Heart left ventricle (tissue), 16 donors: ENCODE measurements at regions not wholly inside any gene's neighbourhood (a gene's known extent, or its start where the extent isn't known, plus 50 kb on each side); places are given as distances from the start of the nearest gene placed in this dataset.

Experiments used
- ATAC-seq, 4 donors: fragments of 200-7000 bp; cut with Tn5 transposase; one replicate each; pipeline ENCODE4 v1.9.1; 2020 to 2022; ENCODE audit warnings: moderate library complexity in 4 of 4, mild to moderate bottlenecking in 3 of 4, moderate number of reproducible peaks in 1 of 4
- DNase-seq, 5 donors: peaks; one replicate each; pipeline ENCODE4 v3.0.0-alpha.2; 2020
- H3K27ac ChIP-seq, 12 donors: fragments of 200-600 bp; sonication (generic) in 4 of 12; one replicate each; pipeline versions ENCODE4 v1.5.0 to v1.8.0; 2016 to 2022; ENCODE audit warnings: mild to moderate bottlenecking in 2 of 12
- H3K27me3 ChIP-seq, 9 donors: fragments of 200-600 bp; sonication (generic) in 2 of 9; one replicate each; pipeline versions ENCODE4 v1.5.1 to v1.8.0; 2016 to 2022; ENCODE audit warnings: mild to moderate bottlenecking in 3 of 9
- H3K36me3 ChIP-seq, 9 donors: fragments of 200-600 bp; sonication (generic) in 2 of 9; one replicate each; pipeline versions ENCODE4 v1.5.0 to v1.8.0; 2018 to 2022; ENCODE audit warnings: mild to moderate bottlenecking in 2 of 9
- H3K4me1 ChIP-seq, 12 donors: fragments of 200-600 bp; sonication (generic) in 4 of 12; one replicate each; pipeline versions ENCODE4 v1.5.0 to v1.8.0; 2016 to 2022; ENCODE audit warnings: mild to moderate bottlenecking in 3 of 12
- H3K4me3 ChIP-seq, 12 donors: fragments of 200-600 bp; sonication (generic) in 4 of 12; one replicate each; pipeline versions ENCODE4 v1.5.0 to v1.8.0; 2017 to 2022; ENCODE audit warnings: mild to moderate bottlenecking in 9 of 12, moderate library complexity in 4 of 12
- H3K9me3 ChIP-seq, 12 donors: fragments of 200-600 bp; sonication (generic) in 4 of 12; one replicate each; pipeline versions ENCODE4 v1.5.0 to v1.8.0; 2016 to 2022; ENCODE audit warnings: mild to moderate bottlenecking in 1 of 12
- POLR2A ChIP-seq, 2 donors: fragments of 450-650 bp; IDR thresholded peaks; one replicate each; pipeline ENCODE4 v1.6.1; 2017; ENCODE audit warnings: antibody characterized with exemption in 2 of 2, mild to moderate bottlenecking in 2 of 2, moderate library complexity in 2 of 2
- WGBS, 4 donors: extraction: QIAGEN DNeasy Blood & Tissue Kit in 2 of 4; methylation state at CpG; one replicate each; pipeline versions ENCODE4 v1.1.5 to v1.1.7; 2013 to 2018; 5-methylcytosine and 5-hydroxymethylcytosine counted together
- intact Hi-C, 10 donors: fragments of 100-400 bp; cut with DNase I; formaldehyde crosslinking; loops; one replicate each; pipeline versions ENCODE4 v1.11.1 to v1.14.2; 2022
- TF ChIP-seq, protein P1 (sequence below), 12 donors: fragments of 200-600 bp; sonication (generic) in 4 of 12; IDR thresholded peaks; one replicate each; pipeline versions ENCODE4 v1.5.0 to v1.8.0; 2018 to 2022; ENCODE audit warnings: antibody characterized with exemption in 12 of 12, mild to moderate bottlenecking in 5 of 12
- donor health status: ischemic (EF 13 %, LVEDD 7.1; RV severe dilation, severe dysfunction).
- donor health status: healthy with polysubstance abuse.
- donor health status: DM: no; HTN: yes; CAD: no.
- donor health status: DM: no; HTN: no; CAD: no.
- donor health status: ischemic (EF 25% LVEDD 6.9; RV normal size, moderate dysfunction).
- donor health status: ischemic (EF 25% LVEDD 5.7; RV mildly dilated, moderate dysfunction).
- donor health status: healthy.
- donor health status: DM: yes; HTN: yes; CAD: no.
- donor health status: ischemic (EF 35%, LVEDD 5.7; RV mildly dilated, moderate dysfunction).
- donor health status: nonischemic (EF 11% LVEDD 7.7; RV severe dilation, severe dysfunction).
- donor health status: DM: yes; HTN: yes; CAD: no.
- donor health status: PGD.
- donor health status: ischemic (EF 29% LVEDD 5.4; RV normal size, mild dysfunction).
- donor health status: nonischemic (EF 23%, LVEDD 6.1; RV moderate dilation, normal function).

DNA sequence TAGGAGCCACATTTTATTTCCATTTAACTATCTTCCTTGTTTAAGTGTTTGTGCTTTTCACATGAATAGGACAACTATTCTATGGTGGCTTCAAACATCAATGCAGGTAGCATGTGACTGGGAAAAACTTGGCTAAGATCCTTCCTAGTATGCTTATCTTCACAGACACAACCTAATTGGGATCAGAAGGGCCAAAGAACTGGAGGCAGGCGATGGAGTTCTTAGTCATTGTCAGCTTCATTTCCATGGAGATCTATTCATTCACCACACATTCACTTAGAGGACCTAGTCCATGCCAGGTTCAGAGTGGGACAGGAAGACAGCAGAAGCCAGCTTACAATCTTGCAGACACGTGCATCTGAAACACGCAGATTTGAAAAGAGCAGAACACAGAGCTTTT is 277.5 kb upstream of the PPP2R3A start:
- no peaks in the 10 kb centered on the region for H3K27me3 ChIP-seq
- DNase-seq: no peak
- no peaks in the 10 kb centered on the region for H3K36me3 ChIP-seq
- H3K9me3 ChIP-seq: peaks cover 0 to 6% (median 3%) of the 10 kb centered on the region in 12 donors
- intact Hi-C loops: no loop called here
- H3K4me3 ChIP-seq: no peak overlapping the region
- TF ChIP-seq, protein P1, sequence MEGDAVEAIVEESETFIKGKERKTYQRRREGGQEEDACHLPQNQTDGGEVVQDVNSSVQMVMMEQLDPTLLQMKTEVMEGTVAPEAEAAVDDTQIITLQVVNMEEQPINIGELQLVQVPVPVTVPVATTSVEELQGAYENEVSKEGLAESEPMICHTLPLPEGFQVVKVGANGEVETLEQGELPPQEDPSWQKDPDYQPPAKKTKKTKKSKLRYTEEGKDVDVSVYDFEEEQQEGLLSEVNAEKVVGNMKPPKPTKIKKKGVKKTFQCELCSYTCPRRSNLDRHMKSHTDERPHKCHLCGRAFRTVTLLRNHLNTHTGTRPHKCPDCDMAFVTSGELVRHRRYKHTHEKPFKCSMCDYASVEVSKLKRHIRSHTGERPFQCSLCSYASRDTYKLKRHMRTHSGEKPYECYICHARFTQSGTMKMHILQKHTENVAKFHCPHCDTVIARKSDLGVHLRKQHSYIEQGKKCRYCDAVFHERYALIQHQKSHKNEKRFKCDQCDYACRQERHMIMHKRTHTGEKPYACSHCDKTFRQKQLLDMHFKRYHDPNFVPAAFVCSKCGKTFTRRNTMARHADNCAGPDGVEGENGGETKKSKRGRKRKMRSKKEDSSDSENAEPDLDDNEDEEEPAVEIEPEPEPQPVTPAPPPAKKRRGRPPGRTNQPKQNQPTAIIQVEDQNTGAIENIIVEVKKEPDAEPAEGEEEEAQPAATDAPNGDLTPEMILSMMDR (IDR thresholded peaks at IDR 0.05): no peak
- no peak for TF ChIP-seq POLR2A (IDR thresholded peaks at IDR 0.05)
- no peak overlapping the region for H3K27ac ChIP-seq
- no peaks in the 10 kb centered on the region for H3K4me1 ChIP-seq
- ATAC-seq: no peak
- WGBS, 4 donors: 80 to 87% (median 86%) methylated on average over 3 of the region's 3 CpGs

DNA sequence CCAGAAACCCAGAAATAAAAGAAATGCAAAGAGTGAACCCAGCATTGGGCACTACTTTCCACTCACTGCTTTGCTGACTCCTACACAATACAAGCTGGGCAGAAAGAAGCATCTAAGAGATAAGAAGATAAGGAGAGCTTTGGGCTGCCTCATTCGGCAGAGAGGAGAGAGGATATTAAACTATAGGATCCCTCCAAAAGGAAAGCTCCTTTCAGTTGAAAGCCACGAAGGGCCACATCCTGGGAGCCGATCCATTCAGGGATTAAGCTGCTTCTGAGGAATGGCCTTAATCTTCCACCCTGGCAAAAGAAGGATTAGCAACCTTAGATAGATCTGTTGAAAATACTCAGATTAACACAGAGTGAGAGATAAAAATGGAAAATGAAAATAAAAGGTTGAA is 274.9 kb upstream of the PPP2R3A start:
- intact Hi-C loops: no loop called here
- ATAC-seq (no peak), DNase-seq (no peak)
- Histone ChIP-seq H3K4me1 (no peaks in the 10 kb centered on the region), H3K4me3 (no peak overlapping the region), H3K36me3 (no peaks in the 10 kb centered on the region), H3K9me3 (no peaks in the 10 kb centered on the region), H3K27me3 (no peaks in the 10 kb centered on the region), H3K27ac (no peak overlapping the region)
- WGBS, 4 donors: 45 to 59% (median 52%) methylated on average over 3 of the region's 3 CpGs
- TF ChIP-seq POLR2A (IDR thresholded peaks at IDR 0.05): no peak
- TF ChIP-seq, protein P1 (IDR thresholded peaks at IDR 0.05): no peak

DNA sequence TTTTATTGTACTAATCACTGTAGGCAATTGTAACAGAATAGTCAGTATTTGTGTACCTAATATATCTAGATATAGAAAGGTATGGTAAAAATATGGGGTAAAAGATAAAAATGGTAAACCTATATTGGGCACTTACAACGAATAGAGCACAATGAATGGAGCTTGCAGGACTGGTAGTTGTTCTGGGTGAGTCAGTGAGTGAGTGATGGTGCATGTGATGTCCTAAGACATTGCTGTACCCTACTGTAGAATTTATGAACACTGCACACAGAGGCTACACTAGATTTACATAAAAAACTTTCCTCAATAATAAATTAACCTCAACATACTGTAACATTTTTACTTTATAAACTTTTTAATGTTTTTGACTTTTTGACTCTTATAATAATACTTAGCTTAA is 274.3 kb upstream of the PPP2R3A start:
- 54 to 63% (median 61%) methylated on average over 1 of the region's 1 CpG for WGBS, 4 donors
- Histone ChIP-seq H3K9me3 (no peaks in the 10 kb centered on the region), H3K4me1 (no peaks in the 10 kb centered on the region), H3K36me3 (no peaks in the 10 kb centered on the region), H3K27me3 (no peaks in the 10 kb centered on the region), H3K4me3 (no peak overlapping the region), H3K27ac (no peak overlapping the region)
- ATAC-seq: no peak
- TF ChIP-seq, protein P1 (IDR thresholded peaks at IDR 0.05): no peak
- no peak for TF ChIP-seq POLR2A (IDR thresholded peaks at IDR 0.05)
- no peak for DNase-seq
- intact Hi-C loops: no loop called here

GRCh38 chr3:135694142-135694541 is 271.4 kb upstream of the PPP2R3A start:
- Histone ChIP-seq H3K27me3 (no peaks in the 10 kb centered on the region), H3K4me3 (no peak overlapping the region), H3K36me3 (no peaks in the 10 kb centered on the region), H3K27ac (no peak overlapping the region), H3K4me1 (no peaks in the 10 kb centered on the region), H3K9me3 (no peaks in the 10 kb centered on the region)
- no peak for DNase-seq
- 39 to 43% (median 41%) methylated on average over 1 of the region's 1 CpG for WGBS, 4 donors
- ATAC-seq: no peak
- intact Hi-C loops: no loop called here
- no peak for TF ChIP-seq POLR2A (IDR thresholded peaks at IDR 0.05)
- TF ChIP-seq, protein P1 (IDR thresholded peaks at IDR 0.05): no peak
